ENCODE measurements at regions not wholly inside any gene's neighbourhood (a gene's known extent, or its start where the extent isn't known, plus 50 kb on each side); places are given as distances from the start of the nearest gene placed in this dataset.
"Not testable (repeated sequence)": the region's sequence is repeated elsewhere in the genome, so short reads cannot be mapped to it uniquely, and the experiment has no call there.

GRCh38 chr6:167562862-167563261 lies 238.0 kb downstream of the TTLL2 start:
- not testable (repeated sequence) for TF ChIP-seq CTCF, POLR2A, POLR2AphosphoS5, EP300 (IDR thresholded peaks at IDR 0.05)

Measured in suprapubic skin (tissue), 4 donors.